Right forelimb (tissue), 1 donor: ENCODE measurements at regions not wholly inside any gene's neighbourhood (a gene's known extent, or its start where the extent isn't known, plus 50 kb on each side); places are given as distances from the start of the nearest gene placed in this dataset.

Experiments used
- DNase-seq: peaks from one replicate; pipeline ENCODE4 v3.0.0-alpha.2; 2018

DNA sequence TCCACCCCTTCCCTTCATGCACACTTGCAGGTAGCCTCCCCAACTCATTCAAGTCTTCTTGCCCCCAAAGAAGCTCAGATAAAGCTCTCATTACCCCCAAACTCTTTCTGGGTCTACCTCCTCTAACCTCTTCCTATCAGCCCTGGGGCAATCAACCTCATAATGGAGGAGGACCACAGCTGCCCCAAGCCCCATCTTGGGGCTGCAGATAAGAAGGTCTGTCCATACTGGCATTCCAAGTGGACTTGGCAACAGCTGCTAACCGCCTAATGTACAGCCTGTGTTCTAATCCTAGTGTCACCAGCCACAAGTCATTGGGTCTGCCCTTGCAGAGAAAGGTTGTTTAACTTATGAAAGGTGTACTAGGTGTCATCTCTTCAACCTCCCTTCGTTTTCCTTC lies 107.4 kb upstream of the ADGRF1 start:
- DNase-seq: no peak

DNA sequence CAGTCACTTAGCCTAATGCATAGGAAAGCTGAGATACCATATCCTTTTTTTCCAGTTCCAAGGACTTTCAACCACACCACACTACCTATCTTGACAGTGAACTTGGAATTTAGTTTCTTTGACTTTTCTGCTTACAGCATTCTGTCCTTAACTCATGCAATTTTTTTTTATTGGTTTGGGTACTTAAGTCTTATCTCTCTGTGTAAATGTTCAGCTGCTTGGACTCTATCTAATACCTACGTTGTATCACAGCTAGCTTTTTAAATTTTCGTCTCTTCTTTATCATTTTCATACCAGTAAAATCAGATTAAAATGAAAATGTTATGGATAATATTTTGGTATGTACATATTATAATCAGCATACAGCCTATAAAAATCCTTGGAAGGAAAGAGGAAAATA lies 106.9 kb upstream of the ADGRF1 start:
- no peak for DNase-seq

DNA sequence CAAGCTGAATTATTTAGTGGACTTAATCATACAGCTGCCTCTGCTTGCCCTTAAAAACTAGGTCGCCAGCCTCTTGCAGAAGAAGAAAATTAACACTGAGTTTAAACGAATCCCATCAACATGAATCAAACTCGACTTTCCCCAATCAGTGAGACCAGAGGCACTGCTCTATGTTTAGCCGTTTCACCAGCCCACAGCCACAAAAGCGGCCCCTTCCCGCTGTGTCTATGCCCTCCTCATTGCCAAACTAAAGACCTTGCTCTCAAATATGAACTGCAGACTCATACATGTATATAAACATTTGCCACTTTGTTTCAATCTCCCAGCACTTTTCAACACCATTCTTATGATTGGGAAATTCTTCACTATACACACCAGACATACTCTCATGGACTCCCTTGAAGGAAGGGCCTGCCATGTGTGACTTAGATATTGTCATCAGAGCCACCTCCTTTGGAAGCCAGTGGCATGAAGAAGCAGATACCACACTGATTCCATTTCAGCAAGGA lies 105.8 kb upstream of the ADGRF1 start:
- no peak for DNase-seq

DNA sequence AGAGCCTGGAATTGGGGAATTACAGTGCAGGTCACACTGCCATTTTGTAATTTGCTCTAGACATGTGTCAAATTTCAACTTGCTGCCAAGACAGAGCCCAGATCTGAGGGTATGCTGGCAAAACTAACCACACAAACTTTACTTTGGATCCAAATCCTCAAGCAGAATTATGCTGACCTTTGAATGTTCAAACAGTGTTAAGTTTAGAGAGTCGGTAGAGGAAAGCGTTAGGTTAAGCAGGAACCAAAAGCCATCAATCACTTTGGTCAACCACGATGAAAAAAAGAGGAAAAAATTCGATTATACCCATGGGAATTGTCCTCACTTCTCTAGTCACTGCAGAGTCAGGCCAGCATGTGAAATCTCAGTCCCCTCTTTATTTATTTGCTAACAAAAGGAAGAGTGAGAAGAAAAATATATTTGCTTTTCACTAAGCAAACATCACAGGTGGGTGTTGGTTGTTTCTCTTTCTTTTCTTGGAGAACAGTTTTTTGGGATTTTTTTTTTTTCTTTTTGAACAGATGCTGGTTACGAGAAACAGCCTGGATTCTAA lies 105.1 kb upstream of the ADGRF1 start:
- no peak for DNase-seq

DNA sequence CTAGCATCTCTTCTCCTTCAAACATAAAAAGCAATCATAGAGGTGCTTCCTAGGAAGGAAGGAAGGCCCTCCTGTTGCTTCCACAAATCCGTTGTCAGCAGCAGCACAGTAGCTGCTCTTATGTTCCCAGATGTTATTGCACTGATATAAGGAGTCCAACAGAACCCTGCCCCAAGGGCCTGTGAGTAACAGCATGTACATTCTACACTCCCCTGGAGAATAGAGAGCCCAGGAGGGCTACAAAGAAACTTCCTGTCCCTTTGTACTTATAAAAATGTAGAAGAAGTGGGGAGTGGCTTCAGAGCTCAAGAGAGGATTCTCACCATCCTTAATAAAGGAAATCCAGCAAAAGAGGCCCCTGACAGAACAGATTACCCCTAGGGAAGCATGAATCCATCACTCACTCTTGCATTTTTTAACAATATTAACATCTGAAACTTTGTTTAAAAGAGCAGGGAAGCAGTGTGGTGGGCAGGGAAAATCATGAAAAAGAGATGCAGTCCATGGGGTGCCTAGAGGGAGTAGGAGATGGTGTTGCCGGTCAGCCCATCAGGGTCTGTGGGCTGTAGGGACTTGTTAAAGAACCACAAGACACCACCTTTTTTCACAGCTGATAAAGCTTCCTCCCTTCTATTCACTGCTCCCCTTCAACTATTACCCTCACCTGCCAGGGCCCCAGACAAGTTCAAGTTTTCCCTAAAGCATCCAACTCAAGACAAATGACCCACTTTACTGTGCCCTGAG lies 104.5 kb upstream of the ADGRF1 start:
- no peak for DNase-seq

DNA sequence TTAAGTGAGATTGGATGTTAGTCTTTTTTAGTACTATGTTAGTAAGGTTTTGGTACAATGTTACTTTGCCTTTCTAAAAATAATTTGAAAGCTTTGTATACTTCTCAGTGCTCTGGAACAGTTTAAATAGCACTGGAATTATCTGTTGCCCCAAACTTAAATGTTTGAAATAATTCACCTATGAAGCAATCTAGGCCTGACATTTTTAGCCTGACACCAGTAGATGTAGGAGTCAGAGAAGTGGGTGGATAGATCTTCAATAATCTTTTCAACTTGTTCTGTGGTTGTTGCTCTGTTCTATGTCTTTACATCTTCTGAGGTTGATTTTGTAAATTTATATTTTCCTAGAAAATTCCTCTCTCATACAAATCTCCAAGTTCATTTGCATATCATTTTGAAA lies 103.1 kb upstream of the ADGRF1 start:
- no peak for DNase-seq

DNA sequence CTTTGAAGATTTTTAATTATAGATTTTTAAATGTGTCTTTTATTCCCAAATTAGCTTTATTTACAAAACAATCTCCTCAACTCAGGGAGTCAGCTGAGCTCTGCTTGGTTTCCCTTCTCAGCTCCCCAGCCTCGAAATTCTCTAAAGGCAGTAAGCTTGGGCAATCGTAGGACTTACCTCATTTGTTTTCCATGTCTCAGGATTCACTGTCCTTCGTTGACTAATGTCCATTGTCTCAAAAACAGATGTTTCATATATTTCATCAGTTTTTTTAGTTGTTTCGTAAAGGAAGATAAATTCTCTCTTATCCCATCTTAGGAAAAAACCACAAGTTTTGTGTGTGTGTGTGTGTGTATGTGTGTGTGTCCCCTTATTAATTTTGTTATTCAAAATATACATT lies 102.2 kb upstream of the ADGRF1 start:
- no peak for DNase-seq

DNA sequence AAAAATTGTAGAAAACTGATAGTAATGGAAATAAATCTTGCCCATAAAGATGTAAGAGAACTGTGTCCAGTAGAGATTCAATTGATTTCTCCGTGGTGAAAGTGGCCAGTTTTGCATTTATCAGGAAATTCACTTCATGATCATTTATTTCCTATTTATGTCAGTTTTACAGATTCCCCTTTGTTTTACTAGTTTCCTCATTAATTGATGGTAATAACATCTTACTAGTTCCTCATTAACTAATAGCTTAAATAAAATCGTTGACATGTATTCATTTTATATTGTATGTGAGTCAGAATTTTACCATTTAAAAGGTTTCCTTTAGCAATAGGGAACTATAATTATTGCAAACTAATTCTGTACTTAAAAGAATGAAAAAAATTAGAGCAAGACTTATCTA lies 99.8 kb upstream of the ADGRF1 start:
- no peak for DNase-seq

DNA sequence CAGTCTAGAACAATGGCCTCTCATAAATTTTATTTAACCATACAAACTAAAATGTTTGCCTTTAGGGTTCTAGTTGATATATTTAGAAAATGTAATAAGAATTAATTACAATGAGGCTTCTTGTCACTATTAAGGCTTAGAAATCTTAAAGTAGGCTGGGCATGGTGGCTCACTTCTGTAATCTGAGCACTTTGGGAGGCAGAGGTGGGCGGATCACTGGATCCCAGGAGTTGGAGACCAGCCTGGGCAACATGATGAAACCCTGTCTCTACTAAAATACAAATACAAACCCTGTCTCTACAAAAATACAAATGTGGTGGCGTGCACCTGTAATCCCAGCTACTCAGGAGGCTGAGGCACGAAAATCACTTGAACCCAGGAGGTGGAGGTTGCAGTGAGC lies 99.0 kb upstream of the ADGRF1 start:
- no peak for DNase-seq

DNA sequence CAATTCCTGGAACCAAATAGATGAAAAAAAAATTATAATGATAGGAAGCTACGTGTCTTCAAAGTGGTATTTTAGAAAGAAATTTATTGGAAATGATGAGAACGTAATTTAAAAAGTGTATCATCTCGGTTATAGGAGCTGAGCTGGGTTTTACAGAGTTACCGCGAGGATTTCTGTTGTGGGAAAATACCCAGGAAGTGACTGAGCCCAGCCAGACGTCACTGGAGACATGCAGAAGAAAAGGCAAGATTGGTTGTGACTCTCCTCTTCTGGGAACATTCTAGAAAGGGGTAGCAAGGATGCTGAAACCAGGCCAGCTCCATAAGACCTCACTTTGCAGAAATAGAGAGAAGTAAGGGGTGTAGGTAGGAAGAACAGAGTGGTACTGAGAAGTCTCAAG lies 95.9 kb upstream of the ADGRF1 start:
- DNase-seq: no peak

DNA sequence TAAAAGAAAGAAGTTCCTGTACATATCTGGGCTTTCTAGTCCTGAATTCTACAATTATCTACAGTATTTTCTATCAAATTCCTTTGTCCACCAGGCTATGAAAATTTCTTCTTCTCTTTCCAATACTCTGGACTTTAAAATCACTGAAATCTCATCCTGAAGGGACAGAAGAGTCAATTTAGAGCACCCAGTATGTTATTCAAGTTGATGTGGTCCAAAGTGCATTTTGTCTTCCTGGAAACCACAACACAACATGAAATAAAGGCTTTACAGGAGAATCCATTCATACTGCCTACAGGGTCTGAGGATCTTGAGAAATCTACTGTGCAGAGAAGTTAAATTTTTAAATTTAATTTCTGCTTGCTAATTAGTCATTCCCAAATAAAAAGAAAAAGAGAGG lies 94.9 kb upstream of the ADGRF1 start:
- no peak for DNase-seq

DNA sequence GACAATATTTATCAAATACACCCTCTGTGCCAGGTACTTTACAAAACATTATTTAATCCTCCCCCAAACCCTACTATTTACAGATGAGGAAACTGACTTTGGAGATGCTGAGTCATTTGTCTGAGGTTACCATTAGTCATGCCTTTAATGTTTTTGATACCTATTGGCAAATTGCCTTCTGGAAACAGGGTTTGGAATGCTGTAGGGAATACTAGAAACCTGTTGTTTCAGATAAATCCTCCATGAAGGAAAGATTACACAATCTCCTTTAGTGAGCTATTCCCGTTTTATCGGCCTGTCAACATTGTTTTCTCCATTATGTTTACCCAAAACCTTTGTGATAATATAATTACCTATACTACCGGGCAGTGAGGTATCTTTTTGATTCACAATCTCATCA lies 93.6 kb upstream of the ADGRF1 start:
- no peak for DNase-seq

DNA sequence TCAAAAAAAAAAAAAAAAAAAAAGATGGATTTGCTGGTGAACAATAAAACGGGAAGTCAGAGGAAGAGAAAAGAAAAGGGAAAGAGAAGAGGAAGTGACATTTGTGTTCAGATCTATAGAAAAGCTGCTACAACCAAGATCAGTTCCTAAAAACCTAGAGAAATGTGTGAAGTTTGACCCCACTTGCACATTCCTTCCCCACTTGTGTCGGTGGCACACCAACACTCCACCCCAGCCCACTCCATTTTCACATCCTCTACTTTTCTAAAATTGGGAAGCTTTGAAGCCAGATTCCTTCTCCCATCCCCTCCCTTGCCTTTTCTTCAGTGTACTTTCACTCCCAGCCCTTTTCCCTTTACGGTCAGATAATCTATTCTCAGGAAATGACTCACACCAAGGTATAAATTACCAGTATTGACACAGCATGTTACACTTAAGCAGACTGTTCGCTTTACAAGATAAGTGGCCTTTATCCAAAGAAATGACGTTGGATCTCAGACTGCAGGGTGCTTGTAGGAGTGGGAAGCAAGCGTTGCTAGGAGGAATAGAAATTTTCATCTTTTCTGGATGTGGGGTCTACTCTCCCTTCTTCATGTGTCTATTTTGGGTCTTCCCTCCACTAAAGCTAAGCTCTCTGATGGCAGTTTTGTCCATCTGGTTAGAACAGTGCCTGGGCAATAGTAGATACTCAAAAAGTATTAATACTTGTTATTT lies 92.5 kb upstream of the ADGRF1 start:
- DNase-seq: no peak

DNA sequence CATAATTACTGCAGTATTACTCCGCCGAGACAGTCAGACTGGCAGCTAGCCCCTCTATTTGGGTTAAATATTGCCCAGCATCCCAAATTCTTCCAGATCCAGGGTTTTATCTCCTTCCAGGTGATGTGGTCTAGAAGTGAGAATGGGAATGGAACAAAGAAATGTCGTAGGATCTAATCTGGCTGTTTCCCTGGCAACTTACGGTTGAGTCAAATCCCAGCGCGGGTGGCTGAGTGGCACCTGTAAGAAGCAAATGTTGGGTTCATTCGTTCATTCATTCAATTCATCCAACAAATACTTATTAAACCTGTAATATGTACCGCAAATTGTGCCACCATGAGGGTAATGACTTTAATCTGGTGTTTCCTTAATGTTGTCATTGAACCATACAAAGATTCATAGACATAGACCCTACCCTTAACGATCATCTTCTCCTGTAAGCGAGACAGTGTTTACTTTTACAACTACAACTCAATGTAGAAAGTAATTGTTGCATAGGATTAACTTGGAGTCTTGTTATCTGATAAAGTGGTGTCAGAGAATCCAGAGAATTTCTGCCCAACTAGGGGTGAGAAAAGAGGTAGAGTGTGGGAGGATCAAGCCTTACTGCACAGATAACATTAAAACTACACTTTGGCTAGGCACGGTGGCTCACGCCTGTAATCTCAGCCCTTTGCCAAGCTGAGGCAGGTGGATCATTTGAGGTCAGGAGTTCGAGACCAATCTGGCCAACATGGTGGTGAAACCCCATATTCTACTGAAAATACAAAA lies 91.3 kb upstream of the ADGRF1 start:
- no peak for DNase-seq

DNA sequence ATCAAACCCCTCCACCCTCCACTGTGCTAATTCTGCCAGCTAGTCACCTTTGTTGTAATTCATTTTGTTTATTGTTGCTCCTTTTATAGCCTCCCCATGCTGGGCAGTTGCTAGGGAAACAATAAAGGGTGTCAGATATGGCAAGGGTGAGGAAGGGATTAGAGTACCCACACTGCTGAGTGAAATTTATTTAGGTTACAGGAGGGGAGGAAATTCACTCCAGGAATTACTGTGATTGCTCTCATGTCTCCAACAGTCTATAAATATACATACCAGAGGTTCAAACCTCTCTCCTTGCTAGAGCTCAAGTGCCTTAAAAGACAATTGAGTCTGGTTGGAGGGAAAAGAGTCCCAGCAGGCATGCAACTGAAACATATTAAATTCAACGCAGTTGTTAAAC lies 90.6 kb upstream of the ADGRF1 start:
- no peak for DNase-seq

DNA sequence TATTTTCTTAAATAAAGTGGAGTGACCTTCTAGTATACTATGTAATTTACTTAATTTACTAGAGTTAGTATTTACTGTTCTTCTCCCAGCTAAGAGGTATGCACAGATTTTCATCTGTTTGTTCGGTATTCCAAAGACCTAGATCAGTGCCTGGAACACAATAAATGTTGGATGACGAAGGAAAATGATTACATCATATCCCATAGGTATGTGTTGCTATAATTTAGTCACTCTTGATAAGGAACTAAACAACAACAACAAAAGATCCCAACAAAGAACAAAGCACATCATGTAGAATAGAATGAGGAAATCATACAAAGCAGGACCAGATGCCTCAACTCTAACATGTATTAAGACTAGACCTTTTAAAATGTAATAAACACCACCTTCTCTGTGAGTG lies 89.6 kb upstream of the ADGRF1 start:
- DNase-seq: no peak

DNA sequence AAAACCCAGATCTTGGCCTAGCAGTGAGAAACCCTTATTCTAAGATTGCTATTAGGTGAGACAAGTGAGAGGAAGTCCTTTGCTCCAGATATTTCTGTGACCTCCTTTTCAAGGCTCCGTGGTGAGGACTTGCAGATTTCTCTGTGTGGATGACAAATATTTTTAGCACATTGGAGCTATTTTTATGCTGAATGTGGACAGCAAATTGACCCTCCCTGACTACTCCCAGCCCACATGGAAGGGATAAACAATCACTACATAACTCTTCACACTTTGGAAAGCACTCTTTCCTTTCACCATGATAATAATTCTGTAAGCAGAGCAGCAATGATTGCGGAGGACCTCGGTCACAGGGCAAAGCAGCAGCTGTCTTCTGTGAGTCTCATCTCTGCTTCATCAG lies 88.0 kb upstream of the ADGRF1 start:
- DNase-seq: no peak

DNA sequence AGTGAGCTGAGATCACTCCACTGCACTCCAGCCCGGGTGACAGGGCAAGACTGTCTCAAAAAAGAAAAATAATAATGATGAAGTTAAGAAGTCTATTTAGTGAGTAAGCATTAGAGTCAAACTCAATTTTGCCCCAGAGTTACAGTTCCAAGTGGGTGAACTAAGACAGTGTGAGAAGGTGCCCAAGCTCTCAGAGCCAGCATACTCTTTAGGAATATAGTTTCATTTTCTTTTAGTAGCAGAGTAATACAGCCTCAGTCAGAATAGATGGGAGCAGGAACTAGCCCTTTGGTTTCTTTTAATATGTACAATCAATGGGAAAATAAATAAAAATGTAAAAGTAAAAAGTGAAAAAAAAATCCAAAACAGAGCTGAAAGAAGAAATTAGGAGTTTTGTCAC lies 87.0 kb upstream of the ADGRF1 start:
- DNase-seq: no peak

DNA sequence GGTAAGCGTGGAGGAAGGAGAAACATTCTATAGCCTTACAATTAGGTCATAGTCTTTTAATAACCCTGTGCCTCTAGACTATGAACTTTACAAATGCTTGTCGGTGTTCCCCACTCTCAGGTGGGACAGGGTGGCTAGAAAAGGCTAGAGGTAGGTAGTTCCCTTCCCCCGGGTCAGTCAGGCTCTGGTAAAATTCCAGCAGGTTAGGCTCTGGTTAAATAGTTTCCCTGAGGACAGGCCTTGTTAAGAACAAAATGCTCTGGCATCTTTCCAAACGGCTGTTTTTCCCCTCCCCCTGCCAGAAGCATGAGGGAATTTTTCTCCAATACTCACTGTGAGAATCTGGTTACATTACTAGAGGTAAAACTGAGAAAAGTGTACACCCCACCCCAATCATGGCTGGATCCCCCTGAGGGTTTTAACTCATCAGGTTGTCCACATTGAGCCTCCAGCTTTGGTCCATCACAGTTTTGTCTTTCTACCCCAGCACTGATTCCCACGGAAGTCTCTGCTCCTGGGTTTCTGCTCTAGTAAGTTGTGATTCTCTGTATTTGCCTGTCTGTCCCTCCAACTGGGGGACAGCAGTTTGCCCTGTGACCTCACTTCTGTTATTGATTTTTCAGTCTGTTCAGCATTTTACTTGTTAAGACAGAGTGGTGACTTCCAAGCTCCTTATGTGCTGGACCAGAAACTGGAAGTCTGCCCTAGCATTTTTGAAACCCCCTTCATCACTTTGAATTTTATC lies 84.7 kb upstream of the ADGRF1 start:
- DNase-seq: peak; percentile 49

DNA sequence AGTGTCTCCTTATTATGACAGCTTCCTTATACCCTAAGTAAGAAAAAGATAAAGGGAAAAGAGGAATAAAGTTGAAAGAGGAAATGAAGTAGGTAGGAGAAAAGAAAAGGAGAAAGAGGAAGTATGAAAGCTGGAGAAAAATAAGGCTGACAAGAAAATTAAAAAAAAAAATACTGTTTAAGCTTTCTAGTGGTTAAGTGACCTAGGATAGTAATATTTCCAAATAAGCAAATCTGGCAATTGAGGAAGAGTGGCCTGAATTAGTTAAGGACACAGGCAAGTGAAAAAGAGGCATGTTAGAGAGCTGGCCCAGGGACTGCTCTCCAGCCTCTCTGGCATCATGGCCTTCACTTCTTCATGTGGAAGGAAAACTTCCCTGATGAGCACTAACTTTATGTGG lies 76.5 kb upstream of the ADGRF1 start:
- no peak for DNase-seq

DNA sequence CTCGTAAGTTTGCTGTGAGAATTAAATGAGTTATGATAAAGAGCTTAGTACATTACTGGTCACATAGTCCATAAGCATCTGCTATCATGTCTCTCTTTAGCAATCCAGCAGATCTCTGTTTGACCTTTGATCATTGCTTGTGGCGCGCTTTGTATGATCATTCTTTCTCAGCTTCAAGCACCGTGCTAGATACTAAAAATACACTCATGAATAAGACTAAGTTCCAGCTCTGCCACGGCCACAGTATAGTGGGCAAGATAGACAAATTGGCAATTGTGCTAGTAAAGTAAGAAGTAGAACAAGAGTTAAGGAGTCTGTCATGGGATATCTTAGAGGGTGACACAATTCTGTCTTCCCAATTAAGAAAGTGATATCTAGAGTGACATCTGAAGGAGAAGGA lies 75.2 kb upstream of the ADGRF1 start:
- no peak for DNase-seq

DNA sequence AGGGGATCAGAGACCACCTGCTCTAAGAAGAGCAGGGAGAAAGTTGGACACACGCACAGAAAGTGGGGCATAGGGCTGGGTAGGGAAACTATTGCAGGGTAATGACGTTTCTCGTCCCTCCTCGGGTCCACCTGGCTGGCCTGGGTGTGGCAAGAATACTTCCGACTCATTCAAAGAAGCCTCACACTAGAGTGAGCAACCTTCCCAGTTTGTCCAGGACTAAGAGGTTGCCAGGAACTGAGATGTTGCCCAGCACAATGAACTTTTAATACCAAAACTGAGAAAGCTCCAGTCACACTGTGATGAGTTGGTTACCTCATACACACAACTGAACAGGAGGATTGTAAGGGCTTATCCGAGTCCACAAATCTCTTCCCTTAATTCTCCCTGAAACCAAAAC lies 74.5 kb upstream of the ADGRF1 start:
- no peak for DNase-seq

DNA sequence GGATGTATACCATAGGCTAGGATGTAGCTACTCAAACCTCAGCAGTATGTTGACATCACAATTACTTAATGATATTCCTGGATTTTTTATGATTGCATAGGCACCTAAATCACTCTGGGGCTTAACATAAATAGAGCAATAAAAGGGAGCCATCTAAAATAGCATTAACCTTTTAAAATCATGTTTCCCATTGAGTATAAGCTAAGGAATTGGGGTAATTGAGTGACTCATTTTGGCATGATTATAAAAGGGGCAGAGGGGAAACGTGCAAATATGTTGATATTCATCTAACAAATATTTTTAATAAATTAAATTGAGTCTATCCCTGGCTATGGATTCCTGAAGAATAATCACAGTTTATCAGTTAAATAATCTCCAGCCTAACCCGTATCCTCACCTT lies 74.0 kb upstream of the ADGRF1 start:
- no peak for DNase-seq
